Breast epithelium (tissue), 4 donors: ENCODE measurements at regions not wholly inside any gene's neighbourhood (a gene's known extent, or its start where the extent isn't known, plus 50 kb on each side); places are given as distances from the start of the nearest gene placed in this dataset.
"Not testable (repeated sequence)": the region's sequence is repeated elsewhere in the genome, so short reads cannot be mapped to it uniquely, and the experiment has no call there.

Source experiments
- DNase-seq, 2 donors: peaks; one replicate each; pipeline ENCODE4 v3.0.0-alpha.2; 2019; ENCODE audit warnings: low spot score in 2 of 2
- H3K27ac ChIP-seq, 2 donors: fragments of 200-600 bp; sonication (generic) in 1 of 2; one replicate each; pipeline ENCODE4 v1.5.1; 2016 to 2019; ENCODE audit warnings: mild to moderate bottlenecking in 1 of 2
- H3K27me3 ChIP-seq, 2 donors: fragments of 200-600 bp; sonication (generic) in 1 of 2; one replicate each; pipeline versions ENCODE4 v1.5.1 to v1.6.0; 2017 to 2019; ENCODE audit warnings: control low read depth in 1 of 2, mild to moderate bottlenecking in 1 of 2
- H3K36me3 ChIP-seq: fragments of 200-600 bp; one replicate; pipeline ENCODE4 v1.5.1; 2019
- H3K4me1 ChIP-seq, 2 donors: fragments of 200-600 bp; sonication (generic); one replicate each; pipeline ENCODE4 v1.5.1; 2016 to 2019; ENCODE audit warnings: control low read depth in 1 of 2
- H3K4me3 ChIP-seq, 3 donors: fragments of 200-600 bp; sonication (generic); 1 replicate in 2 of 3; 2 replicates in 1 of 3; pipeline ENCODE4 v1.5.1; 2016 to 2019; ENCODE audit warnings: mild to moderate bottlenecking in 3 of 3, moderate library complexity in 2 of 3
- H3K9me3 ChIP-seq, 2 donors: fragments of 200-600 bp; sonication (generic) in 1 of 2; one replicate each; pipeline ENCODE4 v1.5.1; 2016 to 2019; ENCODE audit warnings: control low read depth in 1 of 2
- POLR2A ChIP-seq: fragments of 450-650 bp; IDR thresholded peaks from one replicate; pipeline ENCODE4 v1.6.1; 2016; ENCODE audit warnings: antibody characterized with exemption, mild to moderate bottlenecking, moderate library complexity
- POLR2AphosphoS5 ChIP-seq, 3 donors: sonication (generic); formaldehyde crosslinking; IDR thresholded peaks; one replicate each; pipeline ENCODE4 v1.6.1; 2017; ENCODE audit warnings: antibody characterized with exemption in 3 of 3
- intact Hi-C: fragments of 100-400 bp; cut with DNase I; formaldehyde crosslinking; loops from one replicate; pipeline ENCODE4 v1.15.1; 2023; ENCODE audit warnings: low total_unique reads
- TF ChIP-seq, protein P1 (sequence below), 3 donors: fragments of 450-650 bp; IDR thresholded peaks; one replicate each; pipeline ENCODE4 v1.5.1; 2016 to 2017; ENCODE audit warnings: antibody characterized with exemption in 3 of 3, mild to moderate bottlenecking in 3 of 3, moderate library complexity in 3 of 3

DNA sequence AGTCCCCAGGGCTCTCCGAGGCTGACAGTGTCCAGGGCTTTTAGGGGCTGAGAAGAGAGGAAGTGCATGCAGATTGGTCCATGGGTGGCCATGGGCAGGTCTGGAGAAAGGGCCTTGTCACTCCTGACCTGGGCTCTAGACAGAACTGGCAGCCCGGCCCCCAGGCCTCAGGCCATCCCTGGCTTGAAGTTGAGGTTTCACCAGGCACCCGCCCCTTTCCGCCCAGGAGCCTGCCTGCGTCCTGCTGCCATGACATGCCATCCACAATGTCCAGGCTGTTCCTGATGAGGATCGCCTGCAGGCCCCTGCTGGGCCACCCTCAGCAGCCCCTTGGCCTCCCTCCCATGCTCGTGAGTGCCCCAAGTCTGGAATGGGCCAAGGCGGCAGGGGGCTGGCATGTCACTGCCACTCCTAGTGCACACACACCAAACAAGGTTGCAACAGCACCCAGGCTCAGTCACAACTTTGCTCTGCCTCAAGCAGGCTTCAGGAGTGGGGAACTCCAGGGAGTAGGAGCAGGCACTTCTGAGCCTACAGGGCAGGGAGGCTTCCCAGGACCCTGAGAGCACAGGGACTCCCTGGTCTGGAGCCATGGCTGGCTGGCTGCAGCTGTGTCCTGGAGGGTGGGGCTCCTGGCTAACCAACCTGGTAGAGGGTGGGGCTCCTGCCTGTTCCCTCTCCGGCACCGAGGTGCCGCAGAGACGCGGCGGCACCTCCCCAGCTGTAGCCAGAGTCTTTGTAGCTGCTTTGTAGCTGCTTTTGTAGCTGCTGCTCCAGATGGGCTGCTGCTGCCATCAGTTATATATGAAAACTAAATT is 1457.1 kb upstream of the GBE1 start:
- H3K27me3 ChIP-seq: no peaks in the 10 kb centered on the region
- H3K4me1 ChIP-seq: no peaks in the 10 kb centered on the region
- H3K27ac ChIP-seq: no peak overlapping the region
- peak in 1 of 2 donors; percentile 42 for DNase-seq
- intact Hi-C loops: no loop called here
- H3K4me3 ChIP-seq: no peak overlapping the region
- H3K36me3 ChIP-seq: no peaks in the 10 kb centered on the region
- peaks cover 0 to 7% of the 10 kb centered on the region in 2 donors for H3K9me3 ChIP-seq
- TF ChIP-seq, protein P1, sequence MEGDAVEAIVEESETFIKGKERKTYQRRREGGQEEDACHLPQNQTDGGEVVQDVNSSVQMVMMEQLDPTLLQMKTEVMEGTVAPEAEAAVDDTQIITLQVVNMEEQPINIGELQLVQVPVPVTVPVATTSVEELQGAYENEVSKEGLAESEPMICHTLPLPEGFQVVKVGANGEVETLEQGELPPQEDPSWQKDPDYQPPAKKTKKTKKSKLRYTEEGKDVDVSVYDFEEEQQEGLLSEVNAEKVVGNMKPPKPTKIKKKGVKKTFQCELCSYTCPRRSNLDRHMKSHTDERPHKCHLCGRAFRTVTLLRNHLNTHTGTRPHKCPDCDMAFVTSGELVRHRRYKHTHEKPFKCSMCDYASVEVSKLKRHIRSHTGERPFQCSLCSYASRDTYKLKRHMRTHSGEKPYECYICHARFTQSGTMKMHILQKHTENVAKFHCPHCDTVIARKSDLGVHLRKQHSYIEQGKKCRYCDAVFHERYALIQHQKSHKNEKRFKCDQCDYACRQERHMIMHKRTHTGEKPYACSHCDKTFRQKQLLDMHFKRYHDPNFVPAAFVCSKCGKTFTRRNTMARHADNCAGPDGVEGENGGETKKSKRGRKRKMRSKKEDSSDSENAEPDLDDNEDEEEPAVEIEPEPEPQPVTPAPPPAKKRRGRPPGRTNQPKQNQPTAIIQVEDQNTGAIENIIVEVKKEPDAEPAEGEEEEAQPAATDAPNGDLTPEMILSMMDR (IDR thresholded peaks at IDR 0.05): no peak
- TF ChIP-seq POLR2A (no peak), POLR2AphosphoS5 (IDR thresholded peaks at IDR 0.05) (no peak)

- H3K36me3 ChIP-seq, H3K27ac ChIP-seq, H3K27me3 ChIP-seq, intact Hi-C loops, H3K4me1 ChIP-seq, H3K9me3 ChIP-seq, DNase-seq, H3K4me3 ChIP-seq: not testable (repeated sequence)
Observed at GRCh38 chr3:83217595-83218118, 1456.2 kb upstream of the GBE1 start.

DNA sequence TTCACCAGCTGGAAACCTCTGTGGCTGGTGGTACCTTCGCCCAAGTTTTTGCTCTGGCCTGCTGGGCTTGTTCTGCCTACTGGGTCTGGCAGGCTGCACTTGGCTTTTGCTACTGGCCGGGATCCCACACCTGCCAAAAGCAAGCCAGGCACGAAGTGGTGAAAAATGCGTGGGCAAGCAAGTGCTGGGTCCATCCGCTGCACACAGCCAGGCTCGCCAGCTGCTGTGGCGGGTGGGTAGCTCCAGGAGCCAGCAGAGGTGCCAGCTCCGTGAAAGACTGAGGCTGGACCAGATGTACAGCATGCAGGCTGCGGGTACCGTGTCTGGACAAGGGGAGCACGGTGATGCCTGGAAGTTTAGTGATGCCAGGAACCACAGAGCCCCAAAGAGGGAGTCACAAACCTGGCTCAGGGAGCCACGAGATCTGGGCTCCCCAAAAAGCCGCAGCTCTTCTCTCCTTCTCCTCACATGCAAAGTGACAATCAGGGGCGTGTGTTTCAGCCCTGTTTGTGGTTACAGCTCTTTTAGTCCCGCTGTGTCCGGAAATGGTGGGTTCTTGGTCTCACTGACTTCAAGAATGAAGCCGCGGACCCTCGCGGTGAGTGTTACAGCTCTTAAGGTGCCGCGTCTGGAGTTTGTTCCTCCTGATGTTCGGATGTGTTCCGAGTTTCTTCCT is 1455.6 kb upstream of the GBE1 start:
- intact Hi-C loops: no loop called here
- Histone ChIP-seq H3K36me3 (no peaks in the 10 kb centered on the region), H3K9me3 (peaks cover 0 to 7% of the 10 kb centered on the region in 2 donors), H3K4me1 (no peaks in the 10 kb centered on the region), H3K4me3 (no peak overlapping the region), H3K27ac (no peak overlapping the region), H3K27me3 (no peaks in the 10 kb centered on the region)
- DNase-seq: no peak
- TF ChIP-seq, protein P1 (IDR thresholded peaks at IDR 0.05): no peak
- TF ChIP-seq POLR2AphosphoS5 (IDR thresholded peaks at IDR 0.05): no peak
- no peak for TF ChIP-seq POLR2A

DNA sequence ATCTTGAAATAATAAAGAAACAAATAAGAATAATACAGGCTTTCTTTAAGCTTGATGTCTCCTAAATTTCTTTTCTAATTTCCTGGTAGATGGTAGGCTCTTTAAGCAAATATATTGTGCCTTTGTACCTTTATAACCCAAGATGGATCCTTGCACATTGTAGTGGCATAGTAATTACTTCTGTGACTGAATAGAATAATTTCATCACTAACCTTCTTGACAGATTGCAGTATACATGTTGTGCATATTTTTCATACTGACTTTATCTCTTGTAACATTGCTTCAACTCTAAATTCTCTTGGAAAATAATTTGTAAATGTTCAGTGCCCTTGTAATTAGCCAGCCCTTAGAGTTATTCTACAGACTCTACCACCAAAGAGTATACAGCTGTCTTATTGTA is 1433.8 kb upstream of the GBE1 start:
- no peak for DNase-seq
- TF ChIP-seq POLR2AphosphoS5 (IDR thresholded peaks at IDR 0.05) (no peak), POLR2A (no peak)
- TF ChIP-seq, protein P1 (IDR thresholded peaks at IDR 0.05): no peak
- H3K9me3 ChIP-seq: no peaks in the 10 kb centered on the region
- intact Hi-C loops: no loop called here
- H3K36me3 ChIP-seq: no peaks in the 10 kb centered on the region
- no peaks in the 10 kb centered on the region for H3K27me3 ChIP-seq
- H3K4me1 ChIP-seq: no peaks in the 10 kb centered on the region
- H3K4me3 ChIP-seq: no peak overlapping the region
- no peak overlapping the region for H3K27ac ChIP-seq

DNA sequence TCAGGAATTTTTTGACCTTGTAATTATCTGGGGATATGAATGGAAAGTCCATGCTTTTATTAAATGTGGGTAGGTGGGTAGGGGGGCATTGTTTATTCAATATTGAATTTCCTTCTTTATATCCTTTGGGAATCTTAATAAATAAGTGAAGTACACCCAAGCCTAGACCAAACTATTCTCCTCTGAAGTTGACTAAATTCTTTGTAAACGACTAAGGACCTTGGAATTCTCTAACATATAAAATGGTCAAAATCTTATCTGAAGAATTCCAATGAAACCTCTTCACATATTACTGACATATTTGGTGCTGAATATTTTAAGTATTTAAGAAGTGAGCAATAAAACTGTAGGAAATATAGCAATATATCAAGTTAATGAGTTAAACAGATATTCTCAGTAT is 1432.1 kb upstream of the GBE1 start:
- H3K9me3 ChIP-seq: no peaks in the 10 kb centered on the region
- H3K36me3 ChIP-seq: no peaks in the 10 kb centered on the region
- DNase-seq: no peak
- H3K4me1 ChIP-seq: no peaks in the 10 kb centered on the region
- no peak overlapping the region for H3K4me3 ChIP-seq
- TF ChIP-seq, protein P1 (IDR thresholded peaks at IDR 0.05): no peak
- TF ChIP-seq POLR2A (no peak), POLR2AphosphoS5 (IDR thresholded peaks at IDR 0.05) (no peak)
- intact Hi-C loops: no loop called here
- no peak overlapping the region for H3K27ac ChIP-seq
- H3K27me3 ChIP-seq: no peaks in the 10 kb centered on the region
